ENCODE measurements at regions not wholly inside any gene's neighbourhood (a gene's known extent, or its start where the extent isn't known, plus 50 kb on each side); places are given as distances from the start of the nearest gene placed in this dataset.

DNA sequence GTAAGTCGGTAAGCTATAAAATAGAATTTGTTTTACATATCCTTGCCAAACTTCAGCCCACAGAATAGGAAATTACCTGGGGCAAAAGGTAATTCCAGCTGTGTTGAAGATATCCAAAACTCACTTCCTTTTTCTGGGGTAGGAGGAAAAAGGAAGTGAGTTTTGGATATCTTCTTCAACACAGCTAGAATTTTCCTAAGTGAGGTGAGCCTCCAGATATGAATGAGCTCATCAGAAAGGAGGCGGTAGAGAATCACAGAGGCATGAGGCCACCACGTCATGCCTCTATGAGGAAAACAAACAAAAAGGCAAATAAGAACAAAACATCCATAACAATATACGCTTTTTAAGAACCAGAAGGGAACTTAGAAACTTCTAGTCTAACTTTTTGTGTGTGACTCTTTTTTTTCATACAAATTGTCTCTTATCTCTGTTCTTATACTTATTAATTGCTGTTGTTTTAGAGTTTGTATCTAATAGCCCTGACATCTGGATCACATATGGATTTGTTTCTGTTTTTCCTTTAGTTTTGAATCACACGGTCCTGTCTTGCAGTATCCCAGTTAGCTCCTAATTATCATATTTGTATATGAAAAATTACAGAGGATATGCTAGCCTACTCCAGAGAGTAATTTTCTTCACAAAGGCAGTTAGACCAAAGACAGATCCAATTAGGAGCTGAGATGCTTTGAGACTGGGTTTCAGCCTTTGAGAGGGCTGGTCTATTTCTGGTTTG lies 104.5 kb downstream of the RBM43 start:
- FAIRE-seq (no peak), DNase-seq (ENCODE audit: insufficient read length, low spot score) (no peak)

DNA sequence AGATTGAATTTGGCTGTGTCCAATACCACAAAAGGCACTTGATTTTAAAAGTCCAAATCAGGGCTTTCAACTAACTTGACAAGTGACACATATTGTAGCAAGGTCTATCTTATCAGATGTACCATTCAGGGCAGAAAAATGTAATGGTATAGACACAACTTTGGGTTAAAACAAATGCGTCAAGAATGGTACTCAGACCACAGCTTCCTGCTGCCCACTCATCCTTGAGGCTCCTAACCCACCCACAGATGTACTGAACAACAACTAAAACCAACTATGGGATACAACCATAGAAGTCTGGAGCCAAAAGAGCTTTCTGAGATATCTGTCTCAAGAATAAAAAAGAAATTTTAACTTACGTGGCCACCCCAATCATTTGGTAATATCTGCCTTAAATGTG lies 105.2 kb downstream of the RBM43 start:
- DNase-seq (ENCODE audit: insufficient read length, low spot score), result no peak
- FAIRE-seq, result no peak

DNA sequence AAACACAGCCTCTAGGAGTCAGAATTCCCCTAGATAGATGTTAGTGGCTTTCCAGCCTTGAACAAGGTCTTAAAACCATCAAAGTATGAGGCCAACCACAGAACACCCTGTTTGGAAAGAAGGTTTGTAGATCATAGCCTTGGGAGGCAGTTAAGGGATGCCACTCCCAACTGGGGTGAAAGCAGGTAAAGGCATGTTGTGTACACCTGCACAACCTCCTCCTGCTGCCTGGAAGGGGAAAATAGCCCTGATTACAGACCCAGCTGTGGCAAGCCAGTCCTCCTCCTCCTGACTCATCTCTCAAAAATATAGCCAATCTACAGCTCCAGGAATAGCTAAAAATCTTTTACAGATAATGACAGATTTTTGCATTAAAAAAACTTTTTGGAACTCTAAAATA lies 108.1 kb downstream of the RBM43 start:
- DNase-seq (ENCODE audit: insufficient read length, low spot score) (no peak), FAIRE-seq (no peak)

DNA sequence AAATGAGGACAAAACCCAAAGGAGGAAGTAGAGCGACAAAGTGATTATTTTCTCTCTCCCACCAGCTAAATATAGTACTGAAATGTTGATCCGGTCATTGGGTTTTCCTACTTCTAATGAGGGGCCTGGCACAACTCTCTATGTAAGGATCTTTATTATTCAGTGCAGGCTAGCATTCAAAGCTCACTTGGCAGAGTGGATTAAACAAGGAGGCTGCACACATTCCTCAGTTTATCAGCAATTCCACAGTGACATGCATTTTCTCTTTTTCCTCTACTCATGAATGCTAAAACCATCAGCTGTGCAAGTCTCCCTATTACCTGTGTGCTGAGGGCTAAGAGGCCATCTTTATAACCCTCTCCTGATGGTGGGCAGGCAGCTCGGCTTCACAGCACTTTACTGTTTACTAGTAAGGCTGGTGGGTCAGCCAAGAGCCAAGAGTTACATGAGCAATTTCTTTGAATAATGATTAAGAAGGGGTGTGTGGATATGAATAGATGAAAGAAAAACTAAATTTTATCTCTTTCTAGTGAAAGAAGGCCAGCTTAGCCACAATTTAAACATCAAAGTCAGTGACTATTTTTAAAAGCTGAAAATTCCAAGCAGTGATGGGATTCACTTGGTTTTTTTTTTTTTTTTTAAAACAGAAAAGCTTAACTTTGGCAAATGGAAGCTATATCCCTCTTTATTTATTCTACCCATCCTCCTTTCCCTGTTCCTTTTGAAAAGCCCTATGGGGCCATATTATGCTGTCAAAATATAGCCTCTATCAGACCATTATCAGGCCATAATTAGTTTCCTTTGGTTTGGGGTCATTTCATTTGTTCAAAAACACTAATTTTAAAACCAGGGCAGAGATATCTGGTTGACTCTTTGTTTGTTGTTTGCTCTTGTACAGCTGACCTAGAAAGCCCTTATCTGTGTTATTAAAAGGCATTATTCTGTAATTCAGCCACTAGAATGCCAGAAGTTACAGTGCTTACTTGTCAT lies 111.0 kb downstream of the RBM43 start:
- DNase-seq (ENCODE audit: insufficient read length, low spot score) (no peak), FAIRE-seq (no peak)

DNA sequence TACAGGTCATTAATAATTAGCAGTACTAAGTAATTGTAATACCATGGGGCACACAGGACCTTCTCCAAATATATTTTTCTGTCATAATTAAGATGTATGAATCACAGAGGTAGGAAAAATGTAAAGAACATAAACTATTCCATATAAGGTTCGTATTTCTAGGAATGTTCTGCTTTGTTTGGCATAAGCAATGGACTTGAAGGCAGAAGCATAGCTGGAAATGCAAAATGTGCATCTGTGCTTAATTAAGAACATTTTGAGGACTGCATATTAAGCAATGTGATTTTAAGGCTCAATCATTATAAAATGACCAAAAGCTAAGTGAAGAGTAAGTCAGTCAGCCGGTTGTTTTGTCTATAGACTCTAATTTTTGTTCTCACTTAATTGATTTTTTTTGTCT lies 123.2 kb downstream of the RBM43 start:
- FAIRE-seq, result no peak
- no peak for DNase-seq (ENCODE audit: insufficient read length, low spot score)

DNA sequence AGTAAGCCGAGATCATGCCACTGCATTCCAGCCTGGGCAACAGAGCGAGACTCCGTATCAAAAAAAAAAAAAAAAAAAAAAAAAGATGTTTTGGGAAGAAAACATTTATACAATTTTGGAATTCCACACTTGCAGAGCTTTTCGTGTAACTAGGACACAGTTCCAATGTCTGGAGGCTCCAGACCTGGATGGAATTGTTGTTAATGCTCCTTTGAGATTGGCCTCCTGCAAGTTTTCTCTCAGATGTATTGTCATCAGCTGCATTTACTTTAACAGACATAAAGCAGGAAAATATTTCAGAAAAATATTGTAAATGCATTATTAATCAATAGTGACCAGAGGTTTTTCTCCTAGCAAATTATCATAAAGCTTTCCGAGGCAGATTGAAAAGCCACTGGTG lies 124.1 kb downstream of the RBM43 start:
- FAIRE-seq (no peak), DNase-seq (ENCODE audit: insufficient read length, low spot score) (no peak)

DNA sequence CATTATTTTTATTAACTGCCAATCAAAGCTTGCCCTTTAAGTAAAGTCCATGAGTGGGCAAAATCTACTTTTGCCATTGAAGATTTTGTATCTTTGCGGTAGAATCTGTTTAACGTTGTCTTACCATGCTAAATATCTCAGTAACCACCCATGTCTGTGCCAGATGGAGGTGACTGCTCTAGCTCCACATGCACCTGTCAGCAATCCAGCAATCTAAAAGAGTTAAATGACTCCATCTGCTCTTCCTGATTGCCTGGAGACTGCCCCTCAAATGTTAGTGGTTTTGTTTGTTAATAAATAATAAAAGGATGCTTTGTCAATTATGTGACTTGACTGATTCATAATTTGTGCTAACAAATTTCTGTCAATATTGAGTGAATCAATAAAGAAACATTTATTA lies 141.7 kb downstream of the RBM43 start:
- no peak for FAIRE-seq
- no peak for DNase-seq (ENCODE audit: insufficient read length, low spot score)

DNA sequence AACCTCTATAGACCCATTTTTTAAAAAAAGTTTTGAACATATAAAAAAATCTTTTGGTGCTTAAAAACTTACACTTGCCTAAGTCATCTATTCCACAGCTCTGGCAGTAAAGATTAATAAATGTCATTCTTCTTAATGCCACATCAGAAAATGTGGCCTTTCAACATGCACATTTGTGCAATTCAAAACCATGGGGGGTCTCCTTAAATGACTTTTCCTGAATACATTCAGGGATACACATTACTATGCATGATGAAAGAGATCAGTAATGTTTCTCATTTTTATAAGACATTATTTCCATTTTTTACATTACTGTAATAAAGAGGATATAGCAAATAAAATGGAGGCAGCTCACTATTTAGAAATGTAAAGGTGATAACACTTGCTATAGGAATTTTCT lies 142.3 kb downstream of the RBM43 start:
- FAIRE-seq (no peak), DNase-seq (ENCODE audit: insufficient read length, low spot score) (no peak)

DNA sequence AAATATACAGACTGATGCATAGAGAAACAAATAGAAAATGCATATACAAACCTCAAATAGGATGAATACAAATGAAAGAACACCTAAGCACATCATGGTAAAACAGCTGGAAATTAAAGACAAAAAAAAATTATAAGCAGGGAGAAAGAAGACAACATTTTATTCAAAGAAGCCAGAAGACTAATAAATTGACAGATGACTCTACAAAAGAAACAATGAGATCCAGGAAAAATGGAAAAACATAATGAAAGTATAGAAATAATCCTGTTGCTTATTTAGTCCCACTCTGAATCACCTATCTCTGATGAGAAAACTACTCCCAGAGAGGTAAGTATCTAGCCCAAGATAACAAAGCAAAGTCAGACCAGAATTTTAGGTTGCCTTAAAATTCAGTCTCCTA lies 143.4 kb downstream of the RBM43 start:
- FAIRE-seq (no peak), DNase-seq (ENCODE audit: insufficient read length, low spot score) (no peak)

DNA sequence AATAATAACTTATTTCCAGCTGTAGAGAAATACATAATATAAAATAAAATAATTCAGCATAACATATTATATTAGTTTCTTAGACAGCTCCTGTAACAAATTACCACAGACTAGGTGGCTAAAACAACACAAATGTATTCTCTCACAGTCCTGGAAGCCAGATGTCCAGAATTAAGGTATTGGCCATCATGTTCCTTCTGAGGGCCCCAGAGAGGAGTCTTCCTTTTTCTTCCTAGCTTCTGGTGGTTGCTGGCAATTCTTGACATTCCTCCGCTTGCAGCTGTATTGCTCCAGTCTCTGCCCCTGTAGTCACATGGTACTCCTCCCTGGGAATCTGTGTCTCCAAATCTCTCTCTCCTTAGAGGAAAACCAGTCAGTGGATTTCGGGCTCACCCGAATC lies 146.8 kb downstream of the RBM43 start:
- FAIRE-seq, result no peak
- no peak for DNase-seq (ENCODE audit: insufficient read length, low spot score)

DNA sequence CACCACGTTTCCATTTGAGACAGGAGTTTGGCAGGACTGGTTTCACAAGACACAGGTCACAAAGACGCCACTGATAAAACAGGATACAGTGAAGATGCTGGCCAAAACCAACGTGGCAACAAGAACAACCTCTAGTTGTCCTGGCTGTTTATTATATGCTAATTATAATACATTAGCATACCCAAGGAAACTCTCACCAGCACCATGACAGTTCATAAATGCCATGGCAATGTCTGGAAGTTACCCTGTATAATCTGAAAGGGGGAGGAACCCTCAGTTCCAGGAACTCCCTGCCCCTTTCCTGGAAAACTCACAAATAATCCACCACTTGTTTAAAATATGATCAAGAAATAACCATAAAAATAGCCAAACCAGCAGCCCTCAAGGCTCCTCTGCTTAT lies 148.3 kb downstream of the RBM43 start:
- no peak for DNase-seq (ENCODE audit: insufficient read length, low spot score)
- no peak for FAIRE-seq

DNA sequence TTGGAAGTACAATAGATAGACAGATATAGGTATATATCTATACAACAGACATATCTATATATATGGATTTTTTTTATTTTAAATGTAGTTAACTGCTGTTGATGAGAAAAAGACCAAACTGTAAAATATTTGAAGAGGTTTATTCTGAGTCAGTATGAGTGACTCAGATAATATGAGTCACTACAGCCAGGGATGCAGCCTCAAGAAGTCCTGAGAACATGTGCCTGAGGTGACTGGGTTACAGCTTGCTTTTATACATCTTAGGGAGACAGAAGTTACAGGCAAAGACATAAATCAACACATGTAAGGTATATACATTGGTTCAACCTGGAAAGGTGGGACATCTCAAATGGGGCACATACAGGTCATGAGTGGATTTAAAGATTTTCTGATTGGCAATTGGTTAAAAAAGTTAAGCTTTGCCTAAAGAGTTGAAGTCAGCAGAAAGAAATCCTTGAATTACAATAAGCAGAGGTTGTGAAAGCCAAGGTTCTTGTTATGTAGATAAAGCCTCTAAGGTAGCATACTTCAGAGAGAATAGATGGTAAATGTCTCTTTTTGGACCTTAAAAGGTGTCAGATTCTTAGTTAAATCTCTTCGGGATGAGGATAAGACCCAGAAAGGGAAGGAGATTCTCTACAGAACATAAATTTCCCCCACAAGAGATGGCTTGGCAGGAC lies 149.9 kb downstream of the RBM43 start:
- FAIRE-seq (no peak), DNase-seq (ENCODE audit: insufficient read length, low spot score) (peak; percentile 10)

DNA sequence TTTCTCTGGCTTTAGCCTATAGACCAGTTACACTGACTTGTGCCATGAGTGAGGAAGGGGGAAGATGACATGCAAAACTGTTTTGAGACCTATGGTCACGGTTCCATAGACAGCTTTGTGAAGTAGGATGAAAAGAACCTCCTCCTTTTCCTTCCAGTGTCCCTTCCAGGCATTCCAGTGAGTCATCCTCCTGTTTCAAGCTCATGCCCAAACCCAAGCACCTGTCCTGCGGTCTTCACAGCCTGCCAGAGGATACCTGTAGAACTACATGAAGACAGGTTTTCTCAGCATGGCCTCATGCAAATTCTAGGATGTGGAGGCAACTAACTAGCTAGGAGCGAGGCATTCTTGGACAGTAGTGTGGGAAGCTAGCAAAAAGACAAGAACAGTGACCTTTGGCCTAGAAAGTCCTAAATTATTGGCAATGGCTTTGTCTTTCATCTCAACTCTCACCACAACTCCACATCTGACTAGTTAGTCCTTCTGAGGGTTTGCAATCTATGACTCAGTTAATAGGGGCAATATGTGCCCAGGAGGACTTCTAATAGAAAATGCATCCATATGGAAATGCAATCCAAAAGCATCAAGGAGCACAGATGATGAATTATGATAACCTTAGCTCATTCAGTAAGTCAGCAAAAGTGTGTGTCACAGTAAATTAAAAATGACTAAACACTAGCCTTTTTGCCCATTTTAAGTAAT lies 154.7 kb downstream of the RBM43 start:
- DNase-seq (ENCODE audit: insufficient read length, low spot score) (no peak), FAIRE-seq (no peak)

DNA sequence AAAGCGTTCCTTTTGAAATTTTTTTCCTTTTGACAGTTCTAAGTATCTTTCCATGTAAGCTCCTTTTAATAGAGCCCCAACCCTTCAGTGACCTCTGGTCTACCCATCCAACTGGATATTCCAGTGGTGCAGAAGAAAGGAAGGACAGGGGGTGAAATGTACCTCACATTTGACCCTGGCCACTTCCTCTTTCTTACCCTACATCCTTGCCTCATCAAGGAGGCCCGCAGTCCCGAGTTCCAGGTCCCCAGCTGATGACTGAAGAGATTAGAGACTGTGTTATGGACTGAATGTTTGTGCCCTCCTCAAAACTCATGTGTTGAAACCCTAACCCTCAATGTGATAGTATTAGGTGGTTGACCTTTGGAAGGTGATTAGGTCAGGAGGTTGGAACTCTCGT lies 158.1 kb downstream of the RBM43 start:
- no peak for FAIRE-seq
- no peak for DNase-seq (ENCODE audit: insufficient read length, low spot score)

DNA sequence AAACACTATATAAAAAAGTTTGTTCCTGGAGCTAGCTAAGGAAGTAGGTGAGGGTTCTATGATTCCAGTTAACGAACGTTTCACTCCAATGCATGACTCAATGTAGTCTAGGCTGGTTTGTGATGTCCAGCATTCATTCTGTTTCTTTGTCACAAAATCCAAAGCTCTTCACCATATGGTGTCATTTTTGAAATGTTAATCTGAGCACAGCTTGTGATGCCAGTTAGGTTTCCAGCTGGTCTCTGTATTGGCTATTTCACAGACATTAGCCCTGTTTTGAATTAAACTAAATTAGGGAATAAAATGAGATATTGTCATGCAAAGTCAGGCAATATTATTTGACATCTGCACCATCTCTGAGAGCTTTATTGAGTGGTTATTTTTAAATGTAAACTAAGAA lies 159.4 kb downstream of the RBM43 start:
- DNase-seq (ENCODE audit: insufficient read length, low spot score), result no peak
- no peak for FAIRE-seq

DNA sequence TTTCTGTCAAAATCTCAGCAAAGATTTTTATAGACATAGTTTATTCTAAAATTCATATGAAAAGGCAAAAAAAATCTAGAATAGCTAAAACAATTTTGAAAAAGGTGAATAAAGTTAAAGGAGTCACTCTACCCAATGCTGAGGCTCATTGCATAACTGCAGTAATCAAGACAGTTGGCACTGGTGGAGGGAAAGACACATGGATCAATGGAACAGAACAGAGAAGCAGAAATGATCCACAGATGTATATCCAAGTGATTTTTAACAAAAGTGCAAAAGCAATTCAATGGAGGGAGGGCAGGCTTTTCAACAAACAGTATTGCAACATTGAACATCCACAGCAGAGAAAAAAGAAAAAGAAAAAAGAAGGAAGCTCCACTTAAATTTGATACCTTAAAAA lies 162.8 kb downstream of the RBM43 start:
- no peak for FAIRE-seq
- no peak for DNase-seq (ENCODE audit: insufficient read length, low spot score)

DNA sequence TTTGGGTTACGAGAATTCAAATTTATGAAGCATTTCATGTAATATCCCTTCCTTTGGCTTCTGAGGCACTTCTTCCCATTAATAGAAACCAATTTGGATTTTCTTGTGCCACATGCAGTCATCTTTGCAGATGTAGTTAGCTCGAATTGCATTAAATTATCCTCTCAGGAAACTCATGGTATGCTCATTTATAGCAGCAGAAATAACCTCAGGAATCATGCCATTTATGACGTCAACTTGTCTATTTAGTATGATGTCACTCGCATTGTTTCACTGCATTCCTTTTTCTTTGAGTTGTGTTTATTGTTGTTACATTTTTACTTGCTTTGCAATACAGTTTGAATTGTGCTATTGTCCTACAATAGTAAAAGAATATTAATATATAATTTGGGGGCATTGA lies 163.8 kb downstream of the RBM43 start:
- no peak for FAIRE-seq
- DNase-seq (ENCODE audit: insufficient read length, low spot score), result no peak

DNA sequence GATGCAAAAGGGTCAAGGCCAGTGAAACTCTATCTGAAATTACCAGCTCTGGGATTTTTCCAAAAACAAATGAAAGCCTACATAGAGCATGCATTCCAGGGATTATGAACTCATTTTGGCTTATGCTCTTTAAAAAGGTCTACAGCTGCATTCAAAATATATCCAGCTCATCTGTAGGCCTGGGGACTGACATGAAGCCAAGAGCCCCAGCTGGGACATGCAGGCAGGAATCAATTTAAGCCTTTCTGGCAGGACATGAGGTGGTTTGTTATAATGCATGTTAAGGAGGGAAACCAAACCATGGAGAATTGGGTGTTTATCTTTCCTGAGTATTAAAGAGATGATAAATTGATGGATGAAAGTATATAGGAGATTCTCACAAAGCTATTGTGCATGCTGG lies 164.5 kb downstream of the RBM43 start:
- DNase-seq (ENCODE audit: insufficient read length, low spot score) (no peak), FAIRE-seq (no peak)

DNA sequence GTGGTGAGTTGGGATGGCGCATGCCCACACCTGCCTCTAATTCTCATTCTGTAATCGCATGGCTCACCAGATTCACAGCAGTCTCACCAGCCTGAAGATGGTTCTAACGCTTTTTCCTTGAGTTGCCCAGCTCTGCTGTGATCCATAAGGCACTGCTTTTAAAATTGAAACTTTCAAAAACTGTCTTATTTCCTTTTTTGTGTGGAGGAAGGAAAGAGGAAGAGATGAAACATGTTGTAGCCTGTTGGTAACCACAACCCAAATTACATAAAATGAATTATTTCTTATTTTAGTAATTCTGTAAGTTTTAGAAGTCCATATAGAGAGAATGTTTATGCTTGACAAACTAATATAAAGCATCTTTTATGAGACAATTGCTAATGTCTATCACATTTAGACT lies 165.4 kb downstream of the RBM43 start:
- no peak for FAIRE-seq
- no peak for DNase-seq (ENCODE audit: insufficient read length, low spot score)

DNA sequence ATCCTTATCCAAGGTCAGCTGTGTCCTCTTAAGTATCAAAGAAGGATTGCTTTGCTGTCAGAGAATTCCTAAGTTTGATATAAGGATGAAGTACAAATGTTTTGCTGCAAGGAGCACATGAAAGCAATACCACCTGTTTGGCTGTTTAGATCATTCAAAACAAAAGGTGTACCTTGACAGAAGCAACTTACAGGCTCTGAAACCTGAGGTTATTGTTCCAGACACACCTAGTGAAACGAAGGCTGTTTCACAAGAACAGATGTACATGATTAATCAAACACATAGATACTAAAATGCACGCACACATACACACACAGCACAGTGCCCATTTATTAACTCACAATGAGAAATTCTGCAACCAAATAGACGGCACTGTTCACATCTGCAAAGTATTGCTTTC lies 166.2 kb downstream of the RBM43 start:
- FAIRE-seq (no peak), DNase-seq (ENCODE audit: insufficient read length, low spot score) (no peak)

DNA sequence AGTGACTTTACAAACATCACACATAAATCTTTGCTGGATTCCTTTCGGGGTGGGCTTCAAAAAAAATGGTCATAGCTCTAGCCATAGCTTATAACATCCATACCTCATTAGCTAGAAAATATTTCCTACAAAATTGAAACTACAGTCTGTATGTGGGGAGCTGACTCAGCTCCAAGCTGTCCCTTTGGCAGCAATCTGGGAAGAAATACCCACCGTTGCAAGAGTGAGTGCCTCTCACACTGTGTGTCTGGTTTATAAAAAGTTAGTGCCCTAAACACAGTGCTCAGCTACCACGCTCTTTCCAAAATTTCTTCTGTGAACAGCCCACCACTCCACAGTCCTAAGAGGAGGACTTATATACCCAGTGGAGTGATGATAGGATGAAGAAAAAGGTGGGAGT lies 170.1 kb downstream of the RBM43 start:
- FAIRE-seq (no peak), DNase-seq (ENCODE audit: insufficient read length, low spot score) (no peak)
